ENCODE measurements at regions not wholly inside any gene's neighbourhood (a gene's known extent, or its start where the extent isn't known, plus 50 kb on each side); places are given as distances from the start of the nearest gene placed in this dataset.
A peak's percentile ranks its signal among the peaks of the same experiment; 100 is the strongest.

- no peak overlapping the region for H3K27ac ChIP-seq
- TF ChIP-seq, protein P1, sequence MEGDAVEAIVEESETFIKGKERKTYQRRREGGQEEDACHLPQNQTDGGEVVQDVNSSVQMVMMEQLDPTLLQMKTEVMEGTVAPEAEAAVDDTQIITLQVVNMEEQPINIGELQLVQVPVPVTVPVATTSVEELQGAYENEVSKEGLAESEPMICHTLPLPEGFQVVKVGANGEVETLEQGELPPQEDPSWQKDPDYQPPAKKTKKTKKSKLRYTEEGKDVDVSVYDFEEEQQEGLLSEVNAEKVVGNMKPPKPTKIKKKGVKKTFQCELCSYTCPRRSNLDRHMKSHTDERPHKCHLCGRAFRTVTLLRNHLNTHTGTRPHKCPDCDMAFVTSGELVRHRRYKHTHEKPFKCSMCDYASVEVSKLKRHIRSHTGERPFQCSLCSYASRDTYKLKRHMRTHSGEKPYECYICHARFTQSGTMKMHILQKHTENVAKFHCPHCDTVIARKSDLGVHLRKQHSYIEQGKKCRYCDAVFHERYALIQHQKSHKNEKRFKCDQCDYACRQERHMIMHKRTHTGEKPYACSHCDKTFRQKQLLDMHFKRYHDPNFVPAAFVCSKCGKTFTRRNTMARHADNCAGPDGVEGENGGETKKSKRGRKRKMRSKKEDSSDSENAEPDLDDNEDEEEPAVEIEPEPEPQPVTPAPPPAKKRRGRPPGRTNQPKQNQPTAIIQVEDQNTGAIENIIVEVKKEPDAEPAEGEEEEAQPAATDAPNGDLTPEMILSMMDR (IDR thresholded peaks at IDR 0.05; ENCODE audit: low read depth, low read length), result no peak
- H3K36me3 ChIP-seq, result no peaks in the 10 kb centered on the region
- no peaks in the 10 kb centered on the region for H3K4me1 ChIP-seq (ENCODE audit: low read depth)
- no peaks in the 10 kb centered on the region for H3K27me3 ChIP-seq
- DNase-seq (ENCODE audit: low read depth in 1 of 2, low spot score in 1 of 2), result no peak
- no peak overlapping the region for H3K4me3 ChIP-seq
- H3K9me3 ChIP-seq (ENCODE audit: low read depth), result no peaks in the 10 kb centered on the region
Observed at GRCh38 chr1:112040891-112041740, 51.6 kb upstream of the KCND3 start.

GRCh38 chr1:112043901-112044300 lies 54.4 kb upstream of the KCND3 start:
- H3K4me1 ChIP-seq (ENCODE audit: low read depth), result no peaks in the 10 kb centered on the region
- H3K9me3 ChIP-seq (ENCODE audit: low read depth), result no peaks in the 10 kb centered on the region
- H3K4me3 ChIP-seq, result no peak overlapping the region
- no peaks in the 10 kb centered on the region for H3K36me3 ChIP-seq
- peaks cover 6% of the 10 kb centered on the region for H3K27me3 ChIP-seq
- no peak overlapping the region for H3K27ac ChIP-seq
- TF ChIP-seq, protein P1 (IDR thresholded peaks at IDR 0.05; ENCODE audit: low read depth, low read length), result no peak
- DNase-seq (ENCODE audit: low read depth in 1 of 2, low spot score in 1 of 2), result no peak

DNA sequence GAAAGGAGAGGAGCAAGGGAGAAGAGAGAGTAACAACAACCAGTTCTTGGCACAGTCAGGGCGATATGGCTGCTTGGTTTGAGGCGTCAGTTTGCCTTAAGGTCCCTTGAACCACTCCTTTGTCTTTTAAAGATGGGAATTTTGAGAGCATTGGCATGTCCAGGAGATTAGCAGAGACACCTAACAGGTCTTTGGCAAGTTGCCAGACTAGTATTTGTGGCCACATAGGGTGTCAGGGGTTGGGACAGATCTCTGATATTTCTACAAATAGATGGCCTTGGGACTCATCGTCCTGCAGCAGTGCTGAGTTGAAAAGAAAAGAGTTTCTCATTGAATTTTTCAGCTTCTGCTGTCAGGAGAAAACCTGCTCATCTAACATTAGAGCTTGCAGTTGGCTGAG lies 55.3 kb upstream of the KCND3 start:
- Histone ChIP-seq H3K27ac (no peak overlapping the region), H3K27me3 (peaks cover 6% of the 10 kb centered on the region), H3K9me3 (ENCODE audit: low read depth) (no peaks in the 10 kb centered on the region), H3K4me3 (no peak overlapping the region), H3K4me1 (ENCODE audit: low read depth) (no peaks in the 10 kb centered on the region), H3K36me3 (no peaks in the 10 kb centered on the region)
- TF ChIP-seq, protein P1 (IDR thresholded peaks at IDR 0.05; ENCODE audit: low read depth, low read length), result no peak
- peak in 1 of 2 donors; percentile 23 for DNase-seq (ENCODE audit: low read depth in 1 of 2, low spot score in 1 of 2)

- Histone ChIP-seq H3K27ac (no peak overlapping the region), H3K27me3 (peaks cover 6% of the 10 kb centered on the region), H3K9me3 (ENCODE audit: low read depth) (no peaks in the 10 kb centered on the region), H3K36me3 (no peaks in the 10 kb centered on the region), H3K4me3 (no peak overlapping the region), H3K4me1 (ENCODE audit: low read depth) (no peaks in the 10 kb centered on the region)
- TF ChIP-seq, protein P1 (IDR thresholded peaks at IDR 0.05; ENCODE audit: low read depth, low read length), result no peak
- no peak for DNase-seq (ENCODE audit: low read depth in 1 of 2, low spot score in 1 of 2)
Observed at GRCh38 chr1:112046630-112047029, 57.2 kb upstream of the KCND3 start.

- no peak overlapping the region for H3K27ac ChIP-seq
- no peak for DNase-seq (ENCODE audit: low read depth in 1 of 2, low spot score in 1 of 2)
- peaks cover 6% of the 10 kb centered on the region for H3K27me3 ChIP-seq
- no peak overlapping the region for H3K4me3 ChIP-seq
- H3K36me3 ChIP-seq, result no peaks in the 10 kb centered on the region
- H3K4me1 ChIP-seq (ENCODE audit: low read depth), result no peaks in the 10 kb centered on the region
- TF ChIP-seq, protein P1 (IDR thresholded peaks at IDR 0.05; ENCODE audit: low read depth, low read length), result no peak
- no peaks in the 10 kb centered on the region for H3K9me3 ChIP-seq (ENCODE audit: low read depth)
Observed at GRCh38 chr1:112048421-112048820, 59.0 kb upstream of the KCND3 start.
